Fibroblast of skin of left quadriceps (primary cell): ENCODE measurements at regions not wholly inside any gene's neighbourhood (a gene's known extent, or its start where the extent isn't known, plus 50 kb on each side); places are given as distances from the start of the nearest gene placed in this dataset.

Source experiments
- DNase-seq, 2 experiments: peaks; one replicate each; pipeline ENCODE4 v3.0.0-alpha.2; 2013; ENCODE audit warnings: low read depth in 2 of 2

- DNase-seq = no peak
Measured at GRCh38 chr12:63250486-63250885, 99.5 kb upstream of the AVPR1A start.

GRCh38 chr12:63238892-63239291 lies 87.9 kb upstream of the AVPR1A start:
- DNase-seq = no peak

GRCh38 chr12:63232896-63233295 lies 81.9 kb upstream of the AVPR1A start:
- no peak for DNase-seq

GRCh38 chr12:63228853-63229252 lies 77.9 kb upstream of the AVPR1A start:
- no peak for DNase-seq

- DNase-seq = no peak
Measured at GRCh38 chr12:63226792-63227463, 75.9 kb upstream of the AVPR1A start.

GRCh38 chr12:63224396-63224795 lies 73.4 kb upstream of the AVPR1A start:
- DNase-seq = no peak

GRCh38 chr12:63223128-63223527 lies 72.1 kb upstream of the AVPR1A start:
- DNase-seq = no peak

- DNase-seq = no peak
Measured at GRCh38 chr12:63222582-63222981, 71.6 kb upstream of the AVPR1A start.

GRCh38 chr12:63220921-63221320 lies 69.9 kb upstream of the AVPR1A start:
- no peak for DNase-seq

GRCh38 chr12:63212316-63212715 lies 61.3 kb upstream of the AVPR1A start:
- no peak for DNase-seq

GRCh38 chr12:63208956-63209355 lies 58.0 kb upstream of the AVPR1A start:
- DNase-seq = no peak

- peak; percentile 4 to 7 for DNase-seq
Measured at GRCh38 chr12:63206909-63207308, 55.9 kb upstream of the AVPR1A start.

- no peak for DNase-seq
Measured at GRCh38 chr12:63206494-63206893, 55.5 kb upstream of the AVPR1A start.
